ENCODE measurements at regions not wholly inside any gene's neighbourhood (a gene's known extent, or its start where the extent isn't known, plus 50 kb on each side); places are given as distances from the start of the nearest gene placed in this dataset.
"Not testable (repeated sequence)": the region's sequence is repeated elsewhere in the genome, so short reads cannot be mapped to it uniquely, and the experiment has no call there.

- Histone ChIP-seq H3K9me3 (ENCODE audit: control insufficient read depth, low read depth, low read length) (no peaks in the 10 kb centered on the region), H3K27me3 (ENCODE audit: control insufficient read depth, extremely low read depth, insufficient read depth, low read length) (no peaks in the 10 kb centered on the region), H3K4me1 (ENCODE audit: control insufficient read depth, extremely low read depth, insufficient read depth, low read length) (no peaks in the 10 kb centered on the region), H4K20me1 (ENCODE audit: control insufficient read depth, extremely low read depth, insufficient read depth, low read length) (no peaks in the 10 kb centered on the region), H3K9ac (ENCODE audit: control insufficient read depth, extremely low read depth, insufficient read depth, low read length) (no peak overlapping the region), H3K4me2 (ENCODE audit: control insufficient read depth, extremely low read depth, insufficient read depth, low read depth, low read length) (no peak overlapping the region), H2AFZ (ENCODE audit: control insufficient read depth, low read length) (no peak overlapping the region), H3K9me1 (ENCODE audit: control insufficient read depth, extremely low read depth, insufficient read depth, low read length) (no peaks in the 10 kb centered on the region), H3K4me3 (ENCODE audit: control insufficient read depth in 2 of 3, extremely low read depth in 1 of 3, insufficient read depth in 2 of 3, low read depth in 1 of 3, low read length in 3 of 3) (no peak overlapping the region), H3K36me3 (ENCODE audit: control insufficient read depth in 2 of 2, extremely low read depth in 1 of 2, insufficient read depth in 2 of 2, low read length in 2 of 2) (no peaks in the 10 kb centered on the region), H3K79me2 (ENCODE audit: control insufficient read depth, insufficient read depth, low read length) (no peaks in the 10 kb centered on the region), H3K27ac (ENCODE audit: control insufficient read depth, insufficient read depth, low read length) (no peak overlapping the region)
- TF ChIP-seq CTCF (optimal IDR thresholded peaks at IDR 0.05 in 1 of 3, IDR thresholded peaks at IDR 0.05 in 1 of 3, conservative IDR thresholded peaks at IDR 0.05 in 1 of 3; ENCODE audit: extremely low read depth in 1 of 3, insufficient read depth in 2 of 3, low read length in 3 of 3) = no peak
- no peak for TF ChIP-seq EZH2 (IDR thresholded peaks at IDR 0.05; ENCODE audit: low read length)
- DNase-seq (ENCODE audit: low read depth, low spot score) (no peak), FAIRE-seq (no peak)
- dilution Hi-C loops (cut with MboI; ENCODE audit: extremely low pct_ligation_motif_present, low sequenced_read_pairs) = no loop called here
Measured at GRCh38 chr5:163260961-163261360, 176.4 kb upstream of the CCNG1 start.

GRCh38 chr5:163261647-163262269, 175.6 kb upstream of the CCNG1 start:
- H4K20me1 ChIP-seq (ENCODE audit: control insufficient read depth, extremely low read depth, insufficient read depth, low read length) = no peaks in the 10 kb centered on the region
- H3K9ac ChIP-seq (ENCODE audit: control insufficient read depth, extremely low read depth, insufficient read depth, low read length) = no peak overlapping the region
- no peaks in the 10 kb centered on the region for H3K9me1 ChIP-seq (ENCODE audit: control insufficient read depth, extremely low read depth, insufficient read depth, low read length)
- no peak for FAIRE-seq
- H3K4me2 ChIP-seq (ENCODE audit: control insufficient read depth, extremely low read depth, insufficient read depth, low read depth, low read length) = no peak overlapping the region
- dilution Hi-C loops (cut with MboI; ENCODE audit: extremely low pct_ligation_motif_present, low sequenced_read_pairs) = no loop called here
- no peaks in the 10 kb centered on the region for H3K27me3 ChIP-seq (ENCODE audit: control insufficient read depth, extremely low read depth, insufficient read depth, low read length)
- H3K9me3 ChIP-seq (ENCODE audit: control insufficient read depth, low read depth, low read length) = no peaks in the 10 kb centered on the region
- no peaks in the 10 kb centered on the region for H3K36me3 ChIP-seq (ENCODE audit: control insufficient read depth in 2 of 2, extremely low read depth in 1 of 2, insufficient read depth in 2 of 2, low read length in 2 of 2)
- no peak overlapping the region for H3K27ac ChIP-seq (ENCODE audit: control insufficient read depth, insufficient read depth, low read length)
- no peak overlapping the region for H2AFZ ChIP-seq (ENCODE audit: control insufficient read depth, low read length)
- no peak for DNase-seq (ENCODE audit: low read depth, low spot score)
- no peak overlapping the region for H3K4me3 ChIP-seq (ENCODE audit: control insufficient read depth in 2 of 3, extremely low read depth in 1 of 3, insufficient read depth in 2 of 3, low read depth in 1 of 3, low read length in 3 of 3)
- TF ChIP-seq EZH2 (IDR thresholded peaks at IDR 0.05; ENCODE audit: low read length) (no peak), CTCF (optimal IDR thresholded peaks at IDR 0.05 in 1 of 3, IDR thresholded peaks at IDR 0.05 in 1 of 3, conservative IDR thresholded peaks at IDR 0.05 in 1 of 3; ENCODE audit: extremely low read depth in 1 of 3, insufficient read depth in 2 of 3, low read length in 3 of 3) (no peak)
- H3K4me1 ChIP-seq (ENCODE audit: control insufficient read depth, extremely low read depth, insufficient read depth, low read length) = no peaks in the 10 kb centered on the region
- H3K79me2 ChIP-seq (ENCODE audit: control insufficient read depth, insufficient read depth, low read length) = no peaks in the 10 kb centered on the region

GRCh38 chr5:163266249-163266648, 171.1 kb upstream of the CCNG1 start:
- FAIRE-seq; H3K4me1 ChIP-seq (ENCODE audit: control insufficient read depth, extremely low read depth, insufficient read depth, low read length); H3K27me3 ChIP-seq (ENCODE audit: control insufficient read depth, extremely low read depth, insufficient read depth, low read length); H3K9ac ChIP-seq (ENCODE audit: control insufficient read depth, extremely low read depth, insufficient read depth, low read length); dilution Hi-C loops (cut with MboI; ENCODE audit: extremely low pct_ligation_motif_present, low sequenced_read_pairs); H2AFZ ChIP-seq (ENCODE audit: control insufficient read depth, low read length); H3K9me1 ChIP-seq (ENCODE audit: control insufficient read depth, extremely low read depth, insufficient read depth, low read length); H3K4me3 ChIP-seq (ENCODE audit: control insufficient read depth in 2 of 3, extremely low read depth in 1 of 3, insufficient read depth in 2 of 3, low read depth in 1 of 3, low read length in 3 of 3); H3K4me2 ChIP-seq (ENCODE audit: control insufficient read depth, extremely low read depth, insufficient read depth, low read depth, low read length); H3K36me3 ChIP-seq (ENCODE audit: control insufficient read depth in 2 of 2, extremely low read depth in 1 of 2, insufficient read depth in 2 of 2, low read length in 2 of 2); H3K79me2 ChIP-seq (ENCODE audit: control insufficient read depth, insufficient read depth, low read length); H4K20me1 ChIP-seq (ENCODE audit: control insufficient read depth, extremely low read depth, insufficient read depth, low read length); DNase-seq (ENCODE audit: low read depth, low spot score); H3K27ac ChIP-seq (ENCODE audit: control insufficient read depth, insufficient read depth, low read length); H3K9me3 ChIP-seq (ENCODE audit: control insufficient read depth, low read depth, low read length): not testable (repeated sequence)

All from keratinocyte (primary cell).